GM12878 (cell line): ENCODE measurements at regions not wholly inside any gene's neighbourhood (a gene's known extent, or its start where the extent isn't known, plus 50 kb on each side); places are given as distances from the start of the nearest gene placed in this dataset.

Source experiments
- ATAC-seq: fragments of 200-7000 bp; cut with Tn5 transposase; 3 replicates; pipeline ENCODE4 v1.9.1; 2020; ENCODE audit warnings: mild to moderate bottlenecking, moderate library complexity
- BruUV-seq: library from RNA; stranded (reverse); fragments of 400-500 nt; replicated peaks from 2 replicates; lab custom pipeline; 2021; lab: Mats Ljungman, UMichigan
- CTCF ChIA-PET: fragments of 300-600 bp; sonication (Branson Sonifier 250); formaldehyde crosslinking; extraction: SDS; loops from one replicate; lab custom pipeline; 2021; ENCODE audit warnings: inconsistent platforms; lab: Yijun Ruan, JAX
- POLR2A ChIA-PET: fragments of 350-600 bp; formaldehyde crosslinking; extraction: SDS; loops from one replicate; lab custom pipeline; 2021; ENCODE audit warnings: inconsistent platforms; lab: Charles Lee
- RAD21 ChIA-PET: fragments of 300-600 bp; sonication (Branson Sonifier 250); formaldehyde crosslinking; loops from one replicate; lab custom pipeline; 2023; ENCODE audit warnings: antibody characterized with exemption; ENCODE audit not compliant: unreplicated experiment; lab: Charles Lee
- SMC1A ChIA-PET: fragments of 300-600 bp; sonication (Branson Sonifier 250); formaldehyde crosslinking; loops from one replicate; lab custom pipeline; 2023; ENCODE audit not compliant: unreplicated experiment, uncharacterized antibody; lab: Charles Lee
- DNase-seq: peaks from one replicate; pipeline ENCODE4 v3.0.0-alpha.2; 2011; ENCODE audit warnings: low read depth, low spot score
- FAIRE-seq: peaks from 3 replicates; lab custom pipeline; 2011; peaks lifted over from hg19 to GRCh38; lab: Jason Lieb, UNC
- H2AFZ ChIP-seq: 2 replicates; pipeline ENCODE4 v1.6.0; 2011; ENCODE audit warnings: low read depth, low read length, control low read depth; ENCODE audit not compliant: control insufficient read depth
- H3K27ac ChIP-seq: 2 replicates; pipeline ENCODE4 v1.5.1; 2011; ENCODE audit warnings: control low read depth; ENCODE audit not compliant: control insufficient read depth, insufficient read depth
- H3K27me3 ChIP-seq, 2 experiments: replicated peaks in 1 of 2; 2 replicates each; pipeline versions ENCODE4 v1.6.0 to v1.6.1; 2011; ENCODE audit warnings: low read length in 1 of 2; ENCODE audit not compliant: control insufficient read depth in 2 of 2, insufficient read depth in 2 of 2
- H3K36me3 ChIP-seq, 2 experiments: 2 replicates each; pipeline ENCODE4 v1.5.1; 2011; ENCODE audit warnings: low read length in 1 of 2; ENCODE audit not compliant: control insufficient read depth in 2 of 2, insufficient read depth in 2 of 2
- H3K4me1 ChIP-seq: 2 replicates; pipeline ENCODE4 v1.6.1; 2011; ENCODE audit warnings: mild to moderate bottlenecking, low read length, moderate library complexity, mixed read lengths; ENCODE audit not compliant: control insufficient read depth, insufficient read depth
- H3K4me2 ChIP-seq: 2 replicates; pipeline ENCODE4 v1.6.0; 2011; ENCODE audit warnings: control low read depth; ENCODE audit not compliant: control insufficient read depth, insufficient read depth
- H3K4me3 ChIP-seq: fragments of 200-600 bp; sonication (generic); 2 replicates; pipeline ENCODE4 v1.5.1; 2016
- H3K79me2 ChIP-seq: 2 replicates; pipeline ENCODE4 v1.6.0; 2011; ENCODE audit warnings: low read length; ENCODE audit not compliant: control insufficient read depth, insufficient read depth
- H3K9ac ChIP-seq: 2 replicates; pipeline ENCODE4 v1.8.0; 2011; ENCODE audit warnings: low read length, control low read depth, mixed read lengths; ENCODE audit not compliant: control insufficient read depth, insufficient read depth
- H3K9me3 ChIP-seq: replicated peaks from 3 replicates; pipeline ENCODE4 v1.5.1; 2011; ENCODE audit warnings: mild to moderate bottlenecking, low read length; ENCODE audit not compliant: control insufficient read depth, insufficient read depth
- H4K20me1 ChIP-seq: 2 replicates; pipeline ENCODE4 v1.6.0; 2011; ENCODE audit not compliant: control insufficient read depth, insufficient read depth
- ATF2 ChIP-seq: IDR thresholded peaks from 2 replicates; pipeline ENCODE4 v1.6.1; 2012; ENCODE audit warnings: low read length, inconsistent platforms
- CTCF ChIP-seq, 3 experiments: IDR thresholded peaks in 2 of 3; conservative IDR thresholded peaks in 1 of 3; 2 replicates each; pipeline ENCODE4 v1.5.1; 2011; ENCODE audit warnings: low read depth in 3 of 3, low read length in 3 of 3, mild to moderate bottlenecking in 3 of 3, control low read depth in 2 of 3, moderate library complexity in 2 of 3, inconsistent platforms in 1 of 3, mixed read lengths in 1 of 3; ENCODE audit not compliant: control insufficient read depth in 2 of 3, insufficient read depth in 1 of 3; ENCODE audit errors: extremely low read depth in 1 of 3
- IKZF2 ChIP-seq, 2 experiments: fragments of 450-650 bp; IDR thresholded peaks; 2 replicates each; pipeline ENCODE4 v1.6.1; 2017; ENCODE audit warnings: mild to moderate bottlenecking in 2 of 2, moderate library complexity in 2 of 2
- LARP7 ChIP-seq: fragments of 450-650 bp; IDR thresholded peaks from 2 replicates; pipeline ENCODE4 v1.6.1; 2017; ENCODE audit warnings: mild to moderate bottlenecking
- MTA2 ChIP-seq: fragments of 450-650 bp; IDR thresholded peaks from 2 replicates; pipeline ENCODE4 v1.6.1; 2016; ENCODE audit warnings: low read depth, mild to moderate bottlenecking, moderate library complexity
- NFIC ChIP-seq: IDR thresholded peaks from 2 replicates; pipeline ENCODE4 v1.6.1; 2012; ENCODE audit warnings: low read depth, mild to moderate bottlenecking, inconsistent platforms, low read length, moderate library complexity
- NR2C1 ChIP-seq: fragments of 450-650 bp; IDR thresholded peaks from 2 replicates; pipeline ENCODE4 v1.6.1; 2017; ENCODE audit warnings: antibody characterized with exemption, mild to moderate bottlenecking, moderate library complexity
- RELA ChIP-seq: fragments of 450-650 bp; IDR thresholded peaks from 2 replicates; pipeline ENCODE4 v1.8.0; 2014; ENCODE audit warnings: borderline replicate concordance; ENCODE audit not compliant: partially characterized antibody
- SMC3 ChIP-seq: IDR thresholded peaks from 2 replicates; pipeline ENCODE4 v1.6.1; 2011; ENCODE audit warnings: low read length, improper control_type of control experiment, borderline replicate concordance
- ZBTB11 ChIP-seq: fragments of 450-650 bp; formaldehyde crosslinking; IDR thresholded peaks from 2 replicates; pipeline ENCODE4 v1.5.0; 2022; ENCODE audit warnings: mild to moderate bottlenecking, missing genetic modification characterization
- ZBTB4 ChIP-seq: fragments of 450-650 bp; formaldehyde crosslinking; IDR thresholded peaks from 2 replicates; pipeline ENCODE4 v1.4.0; 2022; ENCODE audit warnings: mild to moderate bottlenecking, moderate library complexity
- ZSCAN29 ChIP-seq: fragments of 450-650 bp; IDR thresholded peaks from 2 replicates; pipeline ENCODE4 v1.6.1; 2017; ENCODE audit warnings: mild to moderate bottlenecking, moderate library complexity
- WGBS: methylation state at CpG from one replicate; pipeline ENCODE4 v1.1.6; 2016; ENCODE audit warnings: low lambda C conversion rate; ENCODE audit not compliant: insufficient replicate concordance, insufficient coverage; ENCODE audit errors: missing lambda C conversion rate; 5-methylcytosine and 5-hydroxymethylcytosine counted together
- in situ Hi-C: fragments of 300-500 bp; cut with MboI; formaldehyde crosslinking; loops from 9 replicates; pipeline ENCODE4 v1.14.3; 2018; ENCODE audit warnings: mixed read lengths
- intact Hi-C: fragments of 100-400 bp; cut with micrococcal nuclease; formaldehyde crosslinking; loops from one replicate; pipeline ENCODE4 v1.14.2; 2022; ENCODE audit not compliant: unreplicated experiment

- Histone ChIP-seq H3K9ac (no peak overlapping the region), H2AFZ (no peak overlapping the region), H3K4me3 (no peak overlapping the region), H3K4me1 (no peaks in the 10 kb centered on the region), H3K79me2 (no peaks in the 10 kb centered on the region), H3K27ac (no peak overlapping the region), H3K27me3 (no peaks in the 10 kb centered on the region), H4K20me1 (no peaks in the 10 kb centered on the region), H3K36me3 (no peaks in the 10 kb centered on the region), H3K4me2 (no peak overlapping the region), H3K9me3 (no peaks in the 10 kb centered on the region)
- 17% methylated on average over 3 of the region's 4 CpGs for WGBS
- intact Hi-C loops: no loop called here
- ChIA-PET CTCF (no interaction called here), SMC1A (no interaction called here), POLR2A (no interaction called here), RAD21 (no interaction called here)
- TF ChIP-seq NFIC (no peak), IKZF2 (IDR thresholded peaks at IDR 0.05) (no peak), LARP7 (no peak), ZSCAN29 (no peak), SMC3 (no peak), ATF2 (no peak), MTA2 (no peak), ZBTB11 (no peak), RELA (no peak), ZBTB4 (CRISPR knock-in tag) (no peak), CTCF (IDR thresholded peaks at IDR 0.05 in 2 of 3, conservative IDR thresholded peaks at IDR 0.05 in 1 of 3; ENCODE audit: control insufficient read depth in 2 of 3, extremely low read depth in 1 of 3, insufficient read depth in 1 of 3, low read depth in 3 of 3, low read length in 3 of 3) (no peak), NR2C1 (no peak)
- DNase-seq: no peak
- ATAC-seq: no peak
- in situ Hi-C loops: no loop called here
- BruUV-seq: no TSS peak
- FAIRE-seq: no peak
These were observed 161.1 kb upstream of the EPB41L3 start for GRCh38 chr18:5704847-5705246.
